ENCODE measurements at regions not wholly inside any gene's neighbourhood (a gene's known extent, or its start where the extent isn't known, plus 50 kb on each side); places are given as distances from the start of the nearest gene placed in this dataset.
"Not testable (repeated sequence)": the region's sequence is repeated elsewhere in the genome, so short reads cannot be mapped to it uniquely, and the experiment has no call there.

GRCh38 chr5:159519365-159519764 is 189.1 kb upstream of the IL12B start:
- Mint-ChIP-seq H3K36me3 (no peaks in the 10 kb centered on the region), H3K9me3 (no peaks in the 10 kb centered on the region), H3K27ac (no peak overlapping the region), H3K27me3 (peaks cover 15 to 19% of the 10 kb centered on the region in 2 donors), H3K4me3 (no peak overlapping the region), H3K4me1 (ENCODE audit: low read depth in 2 of 2) (peaks cover 6 to 16% of the 10 kb centered on the region in 2 donors)
- DNase-seq (ENCODE audit: low spot score) (no peak), ATAC-seq (no peak)

GRCh38 chr5:159522841-159523240 is 192.6 kb upstream of the IL12B start:
- no peaks in the 10 kb centered on the region for H3K9me3 Mint-ChIP-seq
- DNase-seq (ENCODE audit: low spot score): no peak
- ATAC-seq: no peak
- H3K4me1 Mint-ChIP-seq (ENCODE audit: low read depth in 2 of 2): peaks cover 0 to 2% of the 10 kb centered on the region in 2 donors
- no peaks in the 10 kb centered on the region for H3K36me3 Mint-ChIP-seq
- no peak overlapping the region for H3K4me3 Mint-ChIP-seq
- H3K27me3 Mint-ChIP-seq: peaks cover 11 to 14% of the 10 kb centered on the region in 2 donors
- H3K27ac Mint-ChIP-seq: no peak overlapping the region

DNA sequence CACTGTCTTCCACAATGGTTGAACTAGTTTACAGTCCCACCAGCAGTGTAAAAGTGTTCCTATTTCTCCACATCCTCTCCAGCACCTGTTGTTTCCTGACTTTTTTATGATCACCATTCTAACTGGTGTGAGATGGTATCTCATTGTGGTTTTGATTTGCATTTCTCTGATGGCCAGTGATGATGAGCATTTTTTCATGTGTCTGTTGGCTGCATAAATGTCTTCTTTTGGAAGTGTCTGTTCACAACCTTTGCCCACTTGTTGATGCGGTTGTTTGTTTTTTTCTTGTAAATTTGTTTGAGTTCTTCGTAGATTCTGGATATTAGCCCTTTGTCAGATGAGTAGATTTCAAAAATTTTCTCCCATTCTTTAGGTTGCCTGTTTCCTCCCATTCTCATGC is 194.0 kb upstream of the IL12B start:
- not testable (repeated sequence) for H3K4me3 Mint-ChIP-seq; ATAC-seq; H3K36me3 Mint-ChIP-seq; H3K27ac Mint-ChIP-seq; H3K4me1 Mint-ChIP-seq (ENCODE audit: low read depth in 2 of 2); H3K9me3 Mint-ChIP-seq; DNase-seq (ENCODE audit: low spot score)
- peaks cover 11% of the 10 kb centered on the region in 2 donors for H3K27me3 Mint-ChIP-seq

DNA sequence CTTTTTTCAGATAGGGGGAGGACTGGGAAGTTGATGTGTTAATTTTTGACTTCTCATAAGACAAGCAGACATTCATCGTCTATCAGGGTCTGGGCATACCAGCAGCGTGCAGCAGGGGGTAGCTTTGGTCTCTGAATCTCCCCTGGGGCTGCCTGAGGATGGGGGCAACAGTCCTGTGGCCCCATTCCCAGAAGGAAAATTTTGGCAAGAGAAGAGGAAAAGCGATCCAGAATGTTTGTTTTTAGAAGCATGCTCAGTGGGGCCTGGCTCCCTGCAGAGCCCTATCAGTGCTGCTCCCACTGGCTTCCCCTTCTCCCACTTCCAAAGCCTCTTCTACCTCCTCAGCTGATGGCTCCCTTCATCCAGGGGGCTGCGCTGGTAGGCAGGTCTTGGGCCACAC is 194.8 kb upstream of the IL12B start:
- H3K9me3 Mint-ChIP-seq: no peaks in the 10 kb centered on the region
- DNase-seq (ENCODE audit: low spot score) (no peak), ATAC-seq (no peak)
- no peak overlapping the region for H3K4me3 Mint-ChIP-seq
- no peak overlapping the region for H3K27ac Mint-ChIP-seq
- H3K27me3 Mint-ChIP-seq: peaks cover 11 to 13% of the 10 kb centered on the region in 2 donors
- H3K36me3 Mint-ChIP-seq: peaks cover 5% of the 10 kb centered on the region
- H3K4me1 Mint-ChIP-seq (ENCODE audit: low read depth in 2 of 2): peaks cover 0 to 2% of the 10 kb centered on the region in 2 donors

DNA sequence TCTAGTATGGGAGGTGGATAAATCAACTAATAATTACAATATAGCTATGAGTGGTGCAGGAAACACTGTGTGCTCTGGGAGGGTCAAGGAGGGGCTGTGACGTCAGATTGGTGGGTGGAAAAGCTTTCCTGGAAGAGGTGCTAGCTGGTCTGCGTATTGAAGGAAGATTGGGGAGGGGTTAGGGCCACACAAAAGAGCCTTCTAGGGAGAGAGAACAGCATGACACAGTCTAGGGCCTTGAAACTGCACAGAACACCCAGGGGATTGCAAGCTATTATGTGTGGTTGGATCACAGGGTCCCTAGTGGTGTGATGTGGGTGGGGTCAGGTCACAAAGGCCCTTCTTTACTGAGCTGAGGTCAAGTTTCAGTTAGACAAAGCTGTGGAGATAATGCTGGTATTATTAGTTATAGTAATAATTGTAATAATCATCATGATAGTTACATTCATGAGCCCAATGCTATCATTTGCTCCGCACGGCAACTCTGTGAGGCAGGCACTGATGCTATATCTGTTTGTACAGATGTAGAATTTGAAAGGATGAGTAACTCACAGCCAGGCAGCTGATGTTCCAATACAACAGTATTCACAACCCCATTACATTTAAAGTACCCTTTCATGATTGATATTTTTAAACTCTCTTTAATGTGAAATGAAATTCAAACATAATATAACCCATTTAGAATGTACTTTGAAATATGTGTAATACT is 197.4 kb upstream of the IL12B start:
- H3K9me3 Mint-ChIP-seq: no peaks in the 10 kb centered on the region
- no peaks in the 10 kb centered on the region for H3K4me1 Mint-ChIP-seq (ENCODE audit: low read depth in 2 of 2)
- H3K27ac Mint-ChIP-seq: no peak overlapping the region
- peaks cover 5% of the 10 kb centered on the region for H3K36me3 Mint-ChIP-seq
- DNase-seq (ENCODE audit: low spot score) (no peak), ATAC-seq (no peak)
- H3K27me3 Mint-ChIP-seq: peaks cover 0 to 10% of the 10 kb centered on the region in 2 donors
- H3K4me3 Mint-ChIP-seq: no peak overlapping the region

GRCh38 chr5:159531554-159532105 is 201.3 kb upstream of the IL12B start:
- H3K9me3 Mint-ChIP-seq: no peaks in the 10 kb centered on the region
- DNase-seq (ENCODE audit: low spot score) (no peak), ATAC-seq (no peak)
- H3K27me3 Mint-ChIP-seq: peaks cover 5 to 10% of the 10 kb centered on the region in 2 donors
- H3K27ac Mint-ChIP-seq: no peak overlapping the region
- H3K4me1 Mint-ChIP-seq (ENCODE audit: low read depth in 2 of 2): no peaks in the 10 kb centered on the region
- H3K4me3 Mint-ChIP-seq: no peak overlapping the region
- peaks cover 5% of the 10 kb centered on the region for H3K36me3 Mint-ChIP-seq

DNA sequence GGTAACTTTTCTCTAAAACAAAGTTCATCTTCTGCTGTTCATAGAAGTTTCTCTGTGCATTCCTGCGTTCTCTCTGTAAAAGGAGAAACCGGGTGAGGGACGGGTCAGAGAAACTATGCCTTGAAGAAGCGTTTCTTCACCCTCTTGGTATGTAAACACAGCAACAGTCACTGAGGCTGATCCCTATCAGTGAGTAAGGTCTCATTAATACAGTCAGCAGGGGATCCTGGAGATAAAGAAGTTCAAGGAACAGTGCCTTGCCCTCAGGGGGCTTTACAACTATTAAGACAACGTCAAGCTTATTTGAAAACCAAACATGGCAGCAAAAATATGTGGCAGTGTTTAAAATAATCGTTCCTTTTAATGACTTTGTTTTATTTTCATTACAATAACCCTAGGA is 202.9 kb upstream of the IL12B start:
- no peaks in the 10 kb centered on the region for H3K4me1 Mint-ChIP-seq (ENCODE audit: low read depth in 2 of 2)
- H3K4me3 Mint-ChIP-seq: no peak overlapping the region
- H3K9me3 Mint-ChIP-seq: no peaks in the 10 kb centered on the region
- ATAC-seq (no peak), DNase-seq (ENCODE audit: low spot score) (no peak)
- peaks cover 5% of the 10 kb centered on the region for H3K36me3 Mint-ChIP-seq
- peaks cover 12 to 14% of the 10 kb centered on the region in 2 donors for H3K27me3 Mint-ChIP-seq
- H3K27ac Mint-ChIP-seq: no peak overlapping the region

DNA sequence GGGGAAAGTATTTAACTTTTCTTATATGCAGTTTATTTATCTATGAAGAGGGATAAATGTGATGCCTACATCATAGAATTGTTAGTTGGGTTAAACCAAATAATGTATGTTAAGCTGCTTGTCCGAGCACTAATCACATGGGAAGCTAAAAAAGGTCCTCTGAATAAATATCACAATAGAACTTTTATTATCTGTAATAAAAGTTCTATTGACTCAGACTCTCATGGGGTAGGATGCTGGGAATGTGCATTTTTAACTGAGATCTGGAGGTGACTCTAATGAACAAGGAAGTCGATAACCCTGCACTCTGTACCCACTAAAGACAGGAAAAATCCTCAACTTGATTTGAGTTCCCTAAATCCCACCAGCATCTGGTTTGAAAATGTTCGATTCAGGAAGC is 205.9 kb upstream of the IL12B start:
- Mint-ChIP-seq H3K27me3 (peaks cover 10 to 12% of the 10 kb centered on the region in 2 donors), H3K4me1 (ENCODE audit: low read depth in 2 of 2) (no peaks in the 10 kb centered on the region), H3K4me3 (no peak overlapping the region), H3K36me3 (no peaks in the 10 kb centered on the region), H3K27ac (no peak overlapping the region), H3K9me3 (no peaks in the 10 kb centered on the region)
- DNase-seq (ENCODE audit: low spot score) (no peak), ATAC-seq (no peak)

DNA sequence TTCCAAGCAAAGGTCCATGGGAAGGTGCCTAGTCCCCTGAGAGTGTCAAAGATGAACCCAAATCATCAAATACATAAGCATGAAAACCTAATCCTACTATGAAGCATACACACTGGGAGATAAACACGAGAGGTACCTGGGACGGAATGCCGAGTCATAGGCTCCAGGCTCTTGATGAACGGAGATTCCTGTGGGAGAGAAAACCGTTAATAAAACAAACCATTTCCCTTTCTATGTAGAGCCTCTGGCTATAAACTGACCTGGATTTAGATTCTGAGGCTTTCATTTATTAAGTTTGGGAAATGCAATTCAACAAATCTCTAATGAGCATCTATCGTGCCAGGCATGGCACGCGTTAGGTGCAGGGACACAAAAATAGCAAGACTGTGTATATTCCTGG is 206.4 kb upstream of the IL12B start:
- Mint-ChIP-seq H3K27me3 (peaks cover 10 to 12% of the 10 kb centered on the region in 2 donors), H3K9me3 (no peaks in the 10 kb centered on the region), H3K36me3 (no peaks in the 10 kb centered on the region), H3K4me3 (no peak overlapping the region), H3K4me1 (ENCODE audit: low read depth in 2 of 2) (no peaks in the 10 kb centered on the region), H3K27ac (no peak overlapping the region)
- ATAC-seq (no peak), DNase-seq (ENCODE audit: low spot score) (no peak)

DNA sequence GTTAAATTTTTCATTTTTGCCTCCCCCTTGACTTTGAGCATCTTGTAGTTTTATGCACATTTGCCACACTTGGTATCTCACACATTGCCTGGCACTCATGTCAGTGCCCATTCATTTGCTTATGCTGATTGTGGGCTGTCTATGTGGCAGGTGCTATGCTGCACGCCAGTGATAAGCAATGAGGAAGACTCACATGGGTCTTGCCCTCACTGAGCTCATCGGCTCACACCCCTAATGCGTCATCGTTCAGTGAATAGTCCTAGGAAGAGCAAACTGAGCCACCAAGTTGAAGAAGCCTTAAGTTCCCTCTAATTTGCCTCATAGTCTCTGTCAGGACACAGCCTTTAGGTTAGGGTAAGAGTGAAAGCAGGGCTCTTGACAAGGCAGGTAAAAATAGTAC is 209.4 kb upstream of the IL12B start:
- H3K4me3 Mint-ChIP-seq: no peak overlapping the region
- H3K4me1 Mint-ChIP-seq (ENCODE audit: low read depth in 2 of 2): no peaks in the 10 kb centered on the region
- ATAC-seq (no peak), DNase-seq (ENCODE audit: low spot score) (no peak)
- H3K27me3 Mint-ChIP-seq: peaks cover 15 to 21% of the 10 kb centered on the region in 2 donors
- no peak overlapping the region for H3K27ac Mint-ChIP-seq
- no peaks in the 10 kb centered on the region for H3K36me3 Mint-ChIP-seq
- no peaks in the 10 kb centered on the region for H3K9me3 Mint-ChIP-seq

DNA sequence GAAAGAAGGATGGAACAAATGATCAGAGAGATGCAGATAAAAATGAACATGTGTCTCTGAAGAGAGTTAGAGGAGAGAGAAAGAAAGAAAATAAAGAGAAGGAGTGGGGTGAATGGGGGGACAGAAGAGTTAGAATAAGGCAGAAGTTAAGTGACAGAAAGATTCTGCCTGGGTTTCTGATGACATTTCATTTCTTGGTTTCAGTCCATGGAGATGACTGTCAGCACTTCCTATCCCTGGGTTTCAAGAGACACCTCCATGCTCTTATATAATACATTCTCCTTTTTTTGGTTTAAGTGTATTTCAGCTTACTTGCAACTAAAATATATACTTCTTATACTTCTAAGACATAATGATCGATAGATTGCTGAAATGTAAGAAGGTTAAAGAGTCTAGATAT is 213.0 kb upstream of the IL12B start:
- no peak for DNase-seq (ENCODE audit: low spot score)
- H3K27me3 Mint-ChIP-seq: peaks cover 19 to 23% of the 10 kb centered on the region in 2 donors

GRCh38 chr5:159545156-159545555 is 214.9 kb upstream of the IL12B start:
- no peak for ATAC-seq
- H3K27me3 Mint-ChIP-seq: peaks cover 22 to 25% of the 10 kb centered on the region in 2 donors
- DNase-seq (ENCODE audit: low spot score): no peak
- no peak overlapping the region for H3K27ac Mint-ChIP-seq
- no peak overlapping the region for H3K4me3 Mint-ChIP-seq
- H3K4me1 Mint-ChIP-seq (ENCODE audit: low read depth in 2 of 2): no peaks in the 10 kb centered on the region
- H3K36me3 Mint-ChIP-seq: no peaks in the 10 kb centered on the region
- H3K9me3 Mint-ChIP-seq: peaks cover 5% of the 10 kb centered on the region

More for the DNA sequence above, 213.0 kb upstream of the IL12B start:
- Mint-ChIP-seq H3K4me3 (no peak overlapping the region), H3K9me3 (peaks cover 5% of the 10 kb centered on the region), H3K27ac (no peak overlapping the region), H3K4me1 (ENCODE audit: low read depth in 2 of 2) (no peaks in the 10 kb centered on the region), H3K36me3 (no peaks in the 10 kb centered on the region)
- no peak for ATAC-seq

DNA sequence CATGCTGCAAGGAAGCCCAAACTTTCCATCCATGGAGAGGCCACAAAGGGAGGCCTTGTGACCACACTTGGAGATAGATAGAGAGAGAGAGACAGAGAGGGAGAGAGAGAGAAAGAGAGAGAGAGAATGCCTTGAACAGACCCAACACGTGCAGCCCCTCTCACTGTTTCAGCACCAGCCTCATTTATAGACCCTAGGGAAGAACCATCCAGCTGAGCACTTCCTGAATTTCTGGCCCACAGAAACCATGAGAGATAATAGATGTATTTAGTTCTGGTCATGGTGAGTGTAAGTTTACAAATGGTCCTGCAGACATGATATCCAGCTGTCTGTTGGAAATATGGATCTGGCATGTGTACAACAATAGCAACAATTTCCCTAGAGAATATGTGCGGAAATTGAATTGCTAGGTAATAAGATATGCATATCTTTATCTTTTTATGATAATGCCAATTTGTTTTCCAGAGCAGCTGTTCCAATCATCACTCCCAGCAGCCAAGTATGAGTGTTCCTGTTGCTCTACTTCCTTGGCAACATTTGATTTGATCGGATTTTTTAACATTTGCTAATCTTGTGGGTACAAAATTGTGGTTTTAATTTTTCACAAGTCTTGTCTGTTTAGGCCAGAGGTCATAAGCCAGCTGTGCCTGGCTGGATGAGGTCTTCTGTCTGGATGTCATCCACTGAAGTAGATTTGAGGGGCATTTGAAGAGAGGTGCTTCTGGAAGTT is 217.3 kb upstream of the IL12B start:
- H3K27ac Mint-ChIP-seq: no peak overlapping the region
- H3K36me3 Mint-ChIP-seq: no peaks in the 10 kb centered on the region
- DNase-seq (ENCODE audit: low spot score): no peak
- H3K4me1 Mint-ChIP-seq (ENCODE audit: low read depth in 2 of 2): no peaks in the 10 kb centered on the region
- H3K27me3 Mint-ChIP-seq: peaks cover 17% of the 10 kb centered on the region in 2 donors
- no peak for ATAC-seq
- H3K4me3 Mint-ChIP-seq: no peak overlapping the region
- peaks cover 5% of the 10 kb centered on the region for H3K9me3 Mint-ChIP-seq

GRCh38 chr5:159548517-159548916 is 218.2 kb upstream of the IL12B start:
- no peak for ATAC-seq
- H3K4me1 Mint-ChIP-seq (ENCODE audit: low read depth in 2 of 2): no peaks in the 10 kb centered on the region
- H3K27ac Mint-ChIP-seq: no peak overlapping the region
- H3K27me3 Mint-ChIP-seq: peaks cover 17% of the 10 kb centered on the region in 2 donors
- peaks cover 5% of the 10 kb centered on the region for H3K9me3 Mint-ChIP-seq
- DNase-seq (ENCODE audit: low spot score): no peak
- no peak overlapping the region for H3K4me3 Mint-ChIP-seq
- no peaks in the 10 kb centered on the region for H3K36me3 Mint-ChIP-seq

Measured in natural killer cell treated with Interleukin-12 subunit alpha and Interleukin-12 subunit beta and Interleukin-15 and Interleukin-18, amount 100 ng/mL, for 72 hours (primary cell).